ENCODE measurements at regions not wholly inside any gene's neighbourhood (a gene's known extent, or its start where the extent isn't known, plus 50 kb on each side); places are given as distances from the start of the nearest gene placed in this dataset.

- TF ChIP-seq CTCF (conservative IDR thresholded peaks at IDR 0.05; ENCODE audit: low read length) (no peak), EZH2phosphoT487 (IDR thresholded peaks at IDR 0.05; ENCODE audit: borderline replicate concordance) (no peak)
These were observed 255.1 kb downstream of the OTUD1 start for GRCh38 chr10:23693925-23694324.
